Activated T-cell treated with anti-CD3 and anti-CD28 coated beads, Interleukin-2, amount 50 U/mL, for 72 hours (primary cell): ENCODE measurements at regions not wholly inside any gene's neighbourhood (a gene's known extent, or its start where the extent isn't known, plus 50 kb on each side); places are given as distances from the start of the nearest gene placed in this dataset.

ENCODE experiments used
- ATAC-seq, 2 donors: fragments of 150-1000 bp; cut with Tn5 transposase; replicated peaks in 1 of 2; 2 replicates each; pipeline ENCODE4 v1.10.0; 2021; ENCODE audit warnings: moderate library complexity in 2 of 2, mild to moderate bottlenecking in 1 of 2
- DNase-seq, 2 donors: peaks; one replicate each; pipeline ENCODE4 v3.0.0; 2021 to 2022; ENCODE audit warnings: mixed read lengths in 1 of 2
- H3K27ac Mint-ChIP-seq: one replicate; pipeline ENCODE4 v1.8.0; 2022; ENCODE audit warnings: mild to moderate bottlenecking, moderate library complexity, mixed read lengths
- H3K27me3 Mint-ChIP-seq: one replicate; pipeline ENCODE4 v1.8.0; 2022; ENCODE audit warnings: low read depth, mixed read lengths
- H3K36me3 Mint-ChIP-seq, 2 donors: one replicate each; pipeline ENCODE4 v1.8.0; 2022; ENCODE audit warnings: mixed read lengths in 2 of 2, mild to moderate bottlenecking in 1 of 2; ENCODE audit not compliant: insufficient read depth in 2 of 2
- H3K4me1 Mint-ChIP-seq: one replicate; pipeline ENCODE4 v1.8.0; 2022; ENCODE audit warnings: low read depth, mixed read lengths
- H3K4me3 Mint-ChIP-seq, 2 donors: one replicate each; pipeline ENCODE4 v1.8.0; 2022; ENCODE audit warnings: mild to moderate bottlenecking in 2 of 2, mixed read lengths in 2 of 2, moderate library complexity in 2 of 2
- H3K9me3 Mint-ChIP-seq, 2 donors: one replicate each; pipeline ENCODE4 v1.8.0; 2022; ENCODE audit warnings: mixed read lengths in 2 of 2

- DNase-seq (no peak), ATAC-seq (no peak)
- peaks cover 9 to 12% of the 10 kb centered on the region in 2 donors for H3K9me3 Mint-ChIP-seq
- peaks cover 4 to 14% of the 10 kb centered on the region in 2 donors for H3K36me3 Mint-ChIP-seq
- no peak overlapping the region for H3K27ac Mint-ChIP-seq
- H3K4me3 Mint-ChIP-seq, result no peak overlapping the region
- no peaks in the 10 kb centered on the region for H3K4me1 Mint-ChIP-seq
- H3K27me3 Mint-ChIP-seq, result no peaks in the 10 kb centered on the region
These were observed 171.8 kb upstream of the ALG10B start for GRCh38 chr12:38144601-38145436.

- Mint-ChIP-seq H3K27me3 (no peaks in the 10 kb centered on the region), H3K4me1 (no peaks in the 10 kb centered on the region)
These were observed 167.0 kb upstream of the ALG10B start for GRCh38 chr12:38149395-38150073.

GRCh38 chr12:38151991-38152700 is 164.4 kb upstream of the ALG10B start:
- Mint-ChIP-seq H3K4me1 (no peaks in the 10 kb centered on the region), H3K27ac (no peak overlapping the region), H3K36me3 (peaks cover 2 to 13% of the 10 kb centered on the region in 2 donors)

More at GRCh38 chr12:38149395-38150073, 167.0 kb upstream of the ALG10B start:
- Mint-ChIP-seq H3K27ac (no peak overlapping the region), H3K4me3 (no peak overlapping the region), H3K36me3 (peaks cover 4 to 14% of the 10 kb centered on the region in 2 donors), H3K9me3 (peaks cover 9 to 12% of the 10 kb centered on the region in 2 donors)
- DNase-seq, result no peak
- no peak for ATAC-seq

GRCh38 chr12:38152816-38153736 is 163.5 kb upstream of the ALG10B start:
- H3K36me3 Mint-ChIP-seq, result peaks cover 1 to 10% of the 10 kb centered on the region in 2 donors
- no peak overlapping the region for H3K27ac Mint-ChIP-seq
- no peak for DNase-seq
- H3K4me1 Mint-ChIP-seq, result no peaks in the 10 kb centered on the region
- no peak overlapping the region for H3K4me3 Mint-ChIP-seq
- no peak for ATAC-seq
- H3K9me3 Mint-ChIP-seq, result peaks cover 3 to 5% of the 10 kb centered on the region in 2 donors
- H3K27me3 Mint-ChIP-seq, result no peaks in the 10 kb centered on the region

More at GRCh38 chr12:38151991-38152700, 164.4 kb upstream of the ALG10B start:
- Mint-ChIP-seq H3K9me3 (peaks cover 7 to 9% of the 10 kb centered on the region in 2 donors), H3K4me3 (no peak overlapping the region), H3K27me3 (no peaks in the 10 kb centered on the region)
- no peak for DNase-seq
- ATAC-seq, result no peak

- Mint-ChIP-seq H3K4me3 (no peak overlapping the region), H3K4me1 (no peaks in the 10 kb centered on the region), H3K27ac (no peak overlapping the region), H3K9me3 (peaks cover 0 to 4% of the 10 kb centered on the region in 2 donors), H3K27me3 (no peaks in the 10 kb centered on the region), H3K36me3 (peaks cover 1 to 5% of the 10 kb centered on the region in 2 donors)
- no peak for ATAC-seq
- no peak for DNase-seq
These were observed 162.9 kb upstream of the ALG10B start for GRCh38 chr12:38153737-38154061.

GRCh38 chr12:38154096-38155019 is 162.2 kb upstream of the ALG10B start:
- H3K36me3 Mint-ChIP-seq, result no peaks in the 10 kb centered on the region
- no peak for DNase-seq
- H3K27me3 Mint-ChIP-seq, result no peaks in the 10 kb centered on the region

GRCh38 chr12:38155020-38155395 is 161.6 kb upstream of the ALG10B start:
- Mint-ChIP-seq H3K4me3 (no peak overlapping the region), H3K27me3 (no peaks in the 10 kb centered on the region), H3K4me1 (no peaks in the 10 kb centered on the region), H3K9me3 (no peaks in the 10 kb centered on the region), H3K36me3 (no peaks in the 10 kb centered on the region), H3K27ac (no peak overlapping the region)
- DNase-seq (no peak), ATAC-seq (no peak)

More at GRCh38 chr12:38154096-38155019, 162.2 kb upstream of the ALG10B start:
- Mint-ChIP-seq H3K4me3 (no peak overlapping the region), H3K9me3 (no peaks in the 10 kb centered on the region), H3K4me1 (no peaks in the 10 kb centered on the region), H3K27ac (no peak overlapping the region)
- no peak for ATAC-seq

- Mint-ChIP-seq H3K27me3 (no peaks in the 10 kb centered on the region), H3K27ac (no peak overlapping the region), H3K4me1 (no peaks in the 10 kb centered on the region), H3K9me3 (no peaks in the 10 kb centered on the region), H3K4me3 (no peak overlapping the region), H3K36me3 (no peaks in the 10 kb centered on the region)
- no peak for ATAC-seq
- no peak for DNase-seq
These were observed 160.8 kb upstream of the ALG10B start for GRCh38 chr12:38155526-38156496.

GRCh38 chr12:38156497-38157245 is 159.9 kb upstream of the ALG10B start:
- H3K27ac Mint-ChIP-seq, result no peak overlapping the region
- H3K4me1 Mint-ChIP-seq, result no peaks in the 10 kb centered on the region
- ATAC-seq, result no peak

GRCh38 chr12:38157274-38157932 is 159.2 kb upstream of the ALG10B start:
- H3K27ac Mint-ChIP-seq, result no peak overlapping the region
- DNase-seq (no peak), ATAC-seq (no peak)
- peaks cover 2 to 3% of the 10 kb centered on the region in 2 donors for H3K36me3 Mint-ChIP-seq
- H3K9me3 Mint-ChIP-seq, result peaks cover 2 to 3% of the 10 kb centered on the region in 2 donors
- H3K4me1 Mint-ChIP-seq, result no peaks in the 10 kb centered on the region
- H3K27me3 Mint-ChIP-seq, result no peaks in the 10 kb centered on the region
- H3K4me3 Mint-ChIP-seq, result no peak overlapping the region

More at GRCh38 chr12:38156497-38157245, 159.9 kb upstream of the ALG10B start:
- no peak for DNase-seq
- H3K9me3 Mint-ChIP-seq, result no peaks in the 10 kb centered on the region
- no peaks in the 10 kb centered on the region for H3K36me3 Mint-ChIP-seq
- no peaks in the 10 kb centered on the region for H3K27me3 Mint-ChIP-seq
- H3K4me3 Mint-ChIP-seq, result no peak overlapping the region
